Stimulated activated CD4-positive, alpha-beta T cell treated with anti-CD3 and anti-CD28 coated beads, TNF-alpha, amount 100 ng/mL, for 4 hours (primary cell): ENCODE measurements at regions not wholly inside any gene's neighbourhood (a gene's known extent, or its start where the extent isn't known, plus 50 kb on each side); places are given as distances from the start of the nearest gene placed in this dataset.

ENCODE experiments used
- DNase-seq, 3 experiments: peaks; one replicate each; pipeline ENCODE4 v3.0.0-alpha.2; 2020; ENCODE audit warnings: low read depth in 3 of 3

DNA sequence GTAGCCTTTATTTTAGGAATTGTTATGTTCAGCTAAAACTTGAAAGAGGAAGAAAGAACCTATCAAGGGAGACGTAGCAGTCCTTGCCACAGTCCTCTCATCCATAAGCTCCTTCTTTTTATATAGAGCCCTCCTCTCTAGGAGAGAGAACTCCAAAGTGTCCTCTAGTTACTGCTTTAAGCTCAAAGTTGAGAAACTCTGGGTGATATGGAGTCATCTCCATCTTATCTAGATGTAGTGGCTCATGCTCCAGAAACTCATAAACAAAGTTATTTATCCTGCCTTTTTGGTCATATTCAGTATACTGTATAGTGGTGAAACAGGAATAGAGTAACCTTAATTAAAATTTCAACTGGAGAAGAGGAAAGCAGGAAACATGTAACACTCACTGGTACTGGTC is 90.4 kb upstream of the ATF7IP start:
- no peak for DNase-seq

DNA sequence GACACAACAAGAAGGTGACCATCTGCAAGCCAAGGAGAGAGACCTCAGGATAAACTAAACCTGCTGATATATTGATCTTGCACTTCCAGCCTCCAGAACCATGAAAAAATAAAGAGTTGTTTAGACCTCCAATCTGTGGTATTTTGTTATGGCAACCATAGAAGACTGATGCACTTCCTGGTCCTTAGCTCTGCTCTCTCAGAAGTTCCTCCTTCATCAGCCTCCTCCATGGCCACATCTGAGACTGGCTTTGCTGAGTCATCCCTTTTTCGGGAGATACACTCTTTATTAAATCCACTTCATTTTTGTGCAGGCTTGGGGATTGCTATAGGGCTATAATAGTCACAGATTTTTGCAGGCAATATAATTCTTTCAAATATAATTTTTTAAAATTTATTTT is 89.6 kb upstream of the ATF7IP start:
- no peak for DNase-seq

DNA sequence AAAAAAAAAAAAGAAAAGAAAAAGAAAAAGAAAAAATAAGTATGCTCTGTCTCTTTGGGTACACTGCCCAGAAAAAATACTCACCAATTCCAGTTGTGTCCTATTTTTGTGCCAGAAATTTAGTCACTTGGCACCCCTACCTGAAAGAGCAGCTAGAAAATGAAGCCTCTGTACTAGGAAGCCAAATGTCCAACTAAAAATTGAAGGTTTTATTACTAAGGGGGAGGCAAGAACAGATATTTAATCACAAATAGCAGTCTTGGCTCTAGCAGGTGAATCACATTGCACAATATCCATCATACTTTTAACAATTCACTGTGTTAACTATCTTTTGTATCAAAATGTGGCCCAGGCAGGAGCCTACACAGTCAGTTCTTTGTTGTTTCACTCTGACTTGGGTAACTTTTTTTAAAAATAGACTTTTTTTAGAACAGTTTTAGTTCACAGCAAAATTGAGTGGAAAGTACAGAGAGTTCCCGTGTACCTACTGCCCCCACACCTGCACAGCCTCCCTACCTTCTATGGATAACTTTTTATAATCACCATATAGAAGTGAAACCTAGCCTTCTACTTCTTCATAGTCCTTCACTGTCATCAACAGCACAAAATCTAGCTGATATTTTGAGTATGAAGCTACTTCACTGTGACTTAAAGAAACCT is 87.1 kb upstream of the ATF7IP start:
- no peak for DNase-seq

DNA sequence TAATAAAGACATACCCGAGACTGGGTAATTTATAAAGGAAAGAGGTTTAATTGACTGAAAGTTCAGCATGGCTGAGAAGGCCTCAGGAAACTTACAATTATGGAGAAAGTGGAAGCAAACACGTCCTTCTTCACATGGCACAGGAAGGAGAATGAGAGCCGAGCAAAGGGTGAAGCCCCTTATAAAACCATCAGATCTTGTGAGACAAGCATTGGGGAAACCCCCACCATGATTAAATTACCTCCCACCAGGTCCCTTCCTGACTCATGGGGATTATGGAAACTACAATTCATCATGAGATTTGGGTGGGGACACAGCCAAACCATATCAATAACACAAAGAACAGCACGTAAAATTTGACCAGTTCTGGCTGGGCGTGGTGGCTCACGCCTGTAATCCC is 85.6 kb upstream of the ATF7IP start:
- DNase-seq: no peak

DNA sequence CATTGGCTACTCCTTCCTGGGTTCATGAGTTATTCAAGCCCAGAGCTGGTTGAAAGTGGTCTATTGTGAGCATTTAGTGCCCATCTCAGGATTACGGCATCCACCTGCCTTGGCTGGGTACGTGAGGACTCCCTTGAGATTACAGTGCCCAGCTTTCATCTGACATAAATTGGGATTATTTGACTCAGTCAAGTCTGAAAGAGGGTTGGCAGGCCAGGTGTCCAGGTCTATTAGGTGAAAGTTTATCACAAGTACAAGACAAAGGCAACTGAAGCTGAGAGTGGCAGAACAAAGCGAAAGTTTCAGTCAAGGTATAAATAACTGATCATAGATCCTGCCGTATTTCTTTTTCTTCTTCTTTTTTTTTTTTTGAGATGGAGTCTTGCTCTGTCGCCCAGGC is 84.6 kb upstream of the ATF7IP start:
- DNase-seq: no peak

DNA sequence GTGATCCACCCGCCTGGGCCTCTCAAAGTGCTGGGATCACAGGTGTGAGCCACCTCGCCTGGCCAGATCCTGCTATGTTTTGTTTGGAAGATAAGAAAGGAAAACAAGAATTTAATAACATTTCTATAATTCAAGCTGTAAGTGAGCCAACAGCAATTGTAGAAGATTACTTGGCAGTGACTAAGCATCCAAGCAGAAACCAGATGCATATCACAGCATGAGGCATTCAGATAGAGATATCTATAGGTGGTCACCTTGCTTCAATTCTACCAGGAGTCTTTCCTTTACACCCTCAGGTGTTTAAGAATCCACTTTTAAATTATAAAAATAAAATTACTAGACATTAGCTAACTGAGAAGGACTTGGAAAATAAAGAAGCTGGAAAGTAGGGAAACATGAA is 83.9 kb upstream of the ATF7IP start:
- DNase-seq: no peak

DNA sequence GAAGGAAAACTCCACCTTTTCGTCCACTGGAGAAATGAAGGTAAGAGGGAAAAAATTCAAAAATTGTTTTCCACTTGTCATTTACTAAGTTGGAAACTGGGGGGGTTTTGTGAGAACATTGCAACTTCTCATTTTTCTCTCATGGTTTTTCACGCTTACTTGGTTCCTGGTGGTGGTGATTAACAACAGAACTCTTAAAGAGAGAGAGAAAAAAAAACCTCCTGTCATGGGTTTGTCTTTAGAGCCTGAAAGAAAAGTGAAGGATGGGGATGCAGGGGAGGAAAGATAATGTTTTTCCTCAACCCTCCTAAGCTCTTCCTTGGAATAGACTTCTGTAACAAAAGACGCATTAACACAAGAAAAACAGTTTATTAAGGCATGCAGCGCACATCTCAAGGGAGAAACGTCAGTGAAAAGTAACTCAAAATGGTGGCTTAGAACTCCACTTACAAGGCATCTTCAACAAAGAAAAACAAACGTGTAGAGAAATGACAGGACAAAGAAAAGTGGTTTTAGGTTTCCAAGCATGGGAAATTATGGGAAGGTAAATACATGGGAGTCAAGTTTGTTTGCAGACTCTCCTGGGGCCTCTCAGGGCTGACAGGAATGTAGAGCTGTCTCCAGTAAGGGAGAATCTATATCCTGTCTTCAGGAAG is 81.9 kb upstream of the ATF7IP start:
- DNase-seq: no peak

DNA sequence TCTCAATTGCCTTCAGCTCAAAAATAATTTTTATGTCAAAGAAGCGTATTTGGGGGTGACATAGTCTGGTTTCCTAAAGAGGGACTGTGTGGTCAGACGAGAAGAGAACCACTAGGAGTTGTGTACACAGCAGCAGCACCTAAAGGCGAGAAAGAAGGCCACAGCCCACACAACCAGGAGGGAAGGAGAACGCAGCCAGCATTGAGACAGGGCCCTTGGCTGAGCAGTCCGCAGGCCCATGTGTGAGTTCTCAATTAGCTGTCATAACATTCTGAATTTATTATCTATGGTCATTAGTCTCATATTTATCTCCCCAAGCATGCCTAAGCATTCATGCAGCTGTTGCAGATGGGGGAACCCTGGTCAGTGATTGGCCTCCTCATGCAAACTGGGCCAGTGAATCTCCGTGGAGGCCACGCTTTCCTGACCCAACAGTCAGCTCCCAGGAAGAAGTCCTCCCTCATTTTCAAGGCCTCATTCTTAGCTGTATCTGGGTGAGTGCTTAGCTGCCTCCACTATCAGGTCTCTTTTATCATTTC is 81.2 kb upstream of the ATF7IP start:
- DNase-seq: no peak

DNA sequence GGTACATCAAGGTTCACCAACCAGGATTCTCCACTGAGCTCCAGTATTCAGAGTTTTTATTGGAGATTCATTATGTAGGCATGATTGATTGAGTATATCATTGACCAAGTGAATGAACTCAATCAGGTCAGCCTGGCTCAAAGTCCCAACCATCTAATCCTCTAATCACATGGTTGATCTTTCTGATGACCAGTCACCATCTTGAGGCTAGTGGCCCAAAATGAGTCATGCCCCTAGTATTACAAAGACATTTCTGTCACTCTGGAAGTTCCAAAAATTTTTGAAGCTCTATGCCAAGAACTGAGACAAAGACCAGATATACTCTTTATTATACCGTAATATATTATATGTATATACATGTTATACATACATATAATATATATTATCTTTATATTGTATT is 75.9 kb upstream of the ATF7IP start:
- no peak for DNase-seq

GRCh38 chr12:14290951-14291350 is 74.5 kb upstream of the ATF7IP start:
- DNase-seq: no peak

DNA sequence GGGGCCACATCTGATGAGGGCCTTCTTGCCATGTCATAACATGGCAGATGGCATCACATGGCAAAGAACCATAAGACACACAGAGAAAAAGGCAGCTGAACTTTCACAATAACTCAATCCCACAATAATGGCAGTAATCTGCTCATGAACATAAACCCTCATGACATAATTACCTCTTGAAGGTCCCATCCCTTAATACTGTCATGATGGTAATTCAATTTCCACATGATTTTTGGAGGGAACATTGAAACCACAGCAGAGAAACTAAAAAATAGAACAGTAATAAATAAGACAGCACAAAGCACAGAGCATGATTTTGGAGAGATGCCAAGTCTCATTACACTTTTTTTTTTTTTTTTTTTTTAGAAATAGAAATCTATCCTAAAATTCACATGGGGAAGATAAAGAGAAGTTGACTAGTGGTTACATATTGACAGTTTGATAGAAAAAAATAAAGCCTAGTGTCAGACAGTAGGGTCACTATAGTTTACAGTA is 61.8 kb upstream of the ATF7IP start:
- DNase-seq: no peak

- DNase-seq: no peak
Measured at GRCh38 chr12:14307004-14307403, 58.5 kb upstream of the ATF7IP start.

GRCh38 chr12:14308516-14308915 is 57.0 kb upstream of the ATF7IP start:
- no peak for DNase-seq

GRCh38 chr12:14310866-14311265 is 54.6 kb upstream of the ATF7IP start:
- no peak for DNase-seq

DNA sequence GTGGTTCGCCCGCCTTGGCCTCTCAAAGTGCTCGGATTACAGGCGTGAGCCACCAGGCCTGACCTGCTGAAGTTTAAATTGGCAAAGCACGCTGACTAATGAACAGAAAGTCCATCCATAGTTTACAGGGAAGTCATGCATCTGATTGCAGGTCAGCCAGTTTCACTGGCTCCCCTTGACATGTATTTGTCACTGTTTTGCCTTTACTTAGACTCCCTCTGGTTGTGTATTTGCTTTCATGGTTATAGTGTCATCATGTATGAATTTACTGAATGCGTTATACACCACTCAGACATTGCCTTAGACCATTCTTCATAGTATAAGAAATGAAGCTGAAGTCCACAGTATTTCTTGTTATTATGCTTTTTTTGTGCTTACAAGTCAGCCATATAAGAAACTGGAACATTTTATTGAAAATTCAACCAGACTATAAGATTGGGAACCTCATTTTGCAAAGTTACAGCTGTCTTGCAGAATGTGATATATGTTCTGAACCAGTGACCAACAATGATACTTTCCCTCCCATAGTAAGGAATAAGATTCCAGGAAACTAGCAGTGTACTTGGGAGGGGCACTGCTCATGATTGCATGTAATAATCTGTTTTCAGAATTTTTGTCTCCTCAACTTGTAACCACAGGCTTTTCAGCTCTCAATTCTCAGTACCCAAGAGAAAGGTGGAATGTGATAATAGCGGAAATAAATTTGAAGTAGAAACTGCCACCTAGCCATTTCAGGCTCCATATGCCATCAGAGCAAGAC is 51.9 kb upstream of the ATF7IP start:
- DNase-seq: no peak

DNA sequence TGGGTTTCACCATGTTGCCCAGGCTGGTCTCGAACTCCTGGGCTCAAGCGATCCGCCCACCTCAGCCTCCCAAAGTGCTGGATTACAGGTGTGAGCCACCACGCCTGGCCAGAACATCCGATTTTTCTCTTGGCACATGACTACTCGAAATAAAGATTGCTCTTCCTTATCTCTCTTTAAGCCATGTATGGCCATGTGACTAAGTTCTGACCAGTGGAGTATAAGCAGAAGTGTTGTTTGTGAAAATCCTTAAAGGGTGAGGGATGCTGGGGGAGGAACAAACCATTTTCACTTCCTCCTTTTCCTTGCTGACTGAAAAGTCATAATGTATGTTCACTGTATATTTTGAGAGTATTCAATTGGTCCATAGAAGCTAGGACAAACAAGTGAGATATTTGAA is 50.7 kb upstream of the ATF7IP start:
- DNase-seq: no peak

DNA sequence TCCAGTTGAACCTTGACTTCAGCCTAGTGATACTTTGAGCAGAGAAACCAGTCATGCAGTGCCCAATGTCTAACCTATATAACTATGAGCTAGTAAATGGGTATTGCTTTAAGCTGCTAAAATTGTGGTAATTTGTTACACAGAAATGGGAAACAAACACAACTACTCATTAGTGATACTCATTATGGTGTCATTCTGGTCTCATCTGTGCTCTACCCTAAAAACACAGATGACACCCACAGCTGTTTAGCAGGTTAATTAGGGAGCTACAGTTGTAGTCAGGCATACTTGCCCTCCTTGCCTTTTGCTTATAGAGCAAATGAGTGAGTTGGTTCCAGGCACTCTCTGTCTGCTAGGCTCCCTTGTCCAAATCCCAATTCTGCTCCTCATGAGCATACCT is 50.0 kb upstream of the ATF7IP start:
- DNase-seq: no peak
